Left ventricle myocardium inferior (tissue), 1 donor: ENCODE measurements at regions not wholly inside any gene's neighbourhood (a gene's known extent, or its start where the extent isn't known, plus 50 kb on each side); places are given as distances from the start of the nearest gene placed in this dataset.

Source experiments
- DNase-seq: peaks from one replicate; pipeline ENCODE4 v3.0.0-alpha.2; 2020
- H3K27ac ChIP-seq: fragments of 200-600 bp; replicated peaks from 2 replicates; pipeline ENCODE4 v1.8.0; 2021
- H3K27me3 ChIP-seq: fragments of 200-600 bp; 2 replicates; pipeline ENCODE4 v1.8.0; 2021; ENCODE audit warnings: low read depth
- H3K36me3 ChIP-seq: fragments of 200-600 bp; 2 replicates; pipeline ENCODE4 v1.8.0; 2021
- H3K4me1 ChIP-seq: fragments of 200-600 bp; 2 replicates; pipeline ENCODE4 v1.8.0; 2021
- H3K4me3 ChIP-seq: fragments of 200-600 bp; 2 replicates; pipeline ENCODE4 v1.8.0; 2021; ENCODE audit warnings: mild to moderate bottlenecking, moderate library complexity
- H3K9me3 ChIP-seq: fragments of 200-600 bp; replicated peaks from 2 replicates; pipeline ENCODE4 v1.8.0; 2021
- CTCF ChIP-seq: fragments of 200-600 bp; IDR thresholded peaks from 2 replicates; pipeline ENCODE4 v1.8.0; 2021; ENCODE audit warnings: antibody characterized with exemption, mild to moderate bottlenecking, borderline replicate concordance
- intact Hi-C: fragments of 100-400 bp; cut with micrococcal nuclease; formaldehyde crosslinking; loops from one replicate; pipeline ENCODE4 v1.11.0; 2022
- donor health status: DM: no; HTN: yes; CAD: no; lungs with severe emphysema.

GRCh38 chr3:81308306-81308705 is 453.1 kb downstream of the GBE1 start:
- DNase-seq: no peak
- no peak overlapping the region for H3K27ac ChIP-seq
- H3K4me1 ChIP-seq: no peaks in the 10 kb centered on the region
- H3K27me3 ChIP-seq: no peaks in the 10 kb centered on the region
- H3K36me3 ChIP-seq: no peaks in the 10 kb centered on the region
- TF ChIP-seq CTCF: no peak
- no peak overlapping the region for H3K4me3 ChIP-seq
- intact Hi-C loops: no loop called here
- no peaks in the 10 kb centered on the region for H3K9me3 ChIP-seq

DNA sequence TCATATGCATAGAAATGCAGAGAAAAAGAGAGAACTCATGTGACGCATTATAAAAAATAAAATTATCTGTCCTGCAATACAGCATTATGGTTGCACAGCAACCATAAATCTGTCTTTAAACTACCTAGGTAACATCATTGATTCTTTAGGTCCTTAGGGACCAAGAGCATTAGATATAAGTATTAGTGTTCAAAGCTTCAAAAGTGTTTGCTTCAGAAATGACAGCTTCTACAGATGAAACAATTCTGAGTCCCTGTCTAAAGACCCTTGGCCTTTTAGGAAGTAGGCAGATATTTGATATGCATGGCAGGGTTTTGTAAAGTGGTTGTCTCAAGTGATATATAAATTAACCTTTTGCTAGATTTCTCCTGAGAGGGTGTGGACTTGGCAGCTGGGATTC is 454.2 kb downstream of the GBE1 start:
- H3K9me3 ChIP-seq: no peaks in the 10 kb centered on the region
- H3K27me3 ChIP-seq: no peaks in the 10 kb centered on the region
- H3K27ac ChIP-seq: no peak overlapping the region
- TF ChIP-seq CTCF: no peak
- no peak overlapping the region for H3K4me3 ChIP-seq
- H3K36me3 ChIP-seq: no peaks in the 10 kb centered on the region
- DNase-seq: no peak
- intact Hi-C loops: no loop called here
- H3K4me1 ChIP-seq: no peaks in the 10 kb centered on the region

DNA sequence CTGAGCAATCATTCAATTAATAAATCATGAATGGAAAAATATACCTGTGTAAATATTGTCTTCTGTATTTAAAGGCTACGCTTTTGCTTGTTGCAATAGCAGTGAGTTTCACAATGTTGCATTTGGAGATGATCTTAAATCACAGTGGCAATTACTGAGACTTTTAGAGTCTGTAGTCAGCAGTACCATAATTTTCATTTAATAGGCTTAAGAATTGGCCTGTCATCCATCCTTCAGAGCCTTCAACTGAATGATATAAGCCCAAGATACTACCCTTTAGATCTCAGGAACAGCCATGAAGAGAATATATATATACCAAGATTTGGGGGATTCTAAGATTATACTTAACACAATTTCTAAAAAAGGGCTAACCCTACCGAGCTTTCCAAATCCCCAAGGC is 458.1 kb downstream of the GBE1 start:
- TF ChIP-seq CTCF: no peak
- Histone ChIP-seq H3K4me1 (no peaks in the 10 kb centered on the region), H3K4me3 (no peak overlapping the region), H3K36me3 (no peaks in the 10 kb centered on the region), H3K9me3 (no peaks in the 10 kb centered on the region), H3K27ac (no peak overlapping the region), H3K27me3 (no peaks in the 10 kb centered on the region)
- intact Hi-C loops: no loop called here
- no peak for DNase-seq

DNA sequence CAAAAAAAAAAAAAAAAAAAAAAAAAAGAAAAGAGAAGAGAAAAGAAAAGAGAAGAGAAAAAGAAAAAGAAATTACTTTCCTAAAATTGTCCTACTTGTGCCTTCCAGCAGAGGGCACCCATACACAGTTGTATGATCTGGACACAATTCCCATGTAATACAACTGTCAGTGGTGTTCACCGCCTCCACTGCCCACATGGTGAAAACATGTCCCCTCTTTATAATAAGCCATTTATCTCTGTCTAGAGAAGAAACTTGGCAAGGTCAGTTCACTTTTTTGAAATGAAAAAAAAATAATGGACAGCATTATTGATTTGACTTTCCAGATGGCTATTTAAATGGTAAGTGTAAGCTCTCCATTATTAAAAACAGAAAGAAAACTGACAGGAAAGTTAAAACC is 459.4 kb downstream of the GBE1 start:
- Histone ChIP-seq H3K9me3 (no peaks in the 10 kb centered on the region), H3K4me1 (no peaks in the 10 kb centered on the region), H3K27me3 (no peaks in the 10 kb centered on the region), H3K27ac (no peak overlapping the region), H3K36me3 (no peaks in the 10 kb centered on the region), H3K4me3 (no peak overlapping the region)
- intact Hi-C loops: no loop called here
- no peak for DNase-seq
- peak; percentile 73 for TF ChIP-seq CTCF

DNA sequence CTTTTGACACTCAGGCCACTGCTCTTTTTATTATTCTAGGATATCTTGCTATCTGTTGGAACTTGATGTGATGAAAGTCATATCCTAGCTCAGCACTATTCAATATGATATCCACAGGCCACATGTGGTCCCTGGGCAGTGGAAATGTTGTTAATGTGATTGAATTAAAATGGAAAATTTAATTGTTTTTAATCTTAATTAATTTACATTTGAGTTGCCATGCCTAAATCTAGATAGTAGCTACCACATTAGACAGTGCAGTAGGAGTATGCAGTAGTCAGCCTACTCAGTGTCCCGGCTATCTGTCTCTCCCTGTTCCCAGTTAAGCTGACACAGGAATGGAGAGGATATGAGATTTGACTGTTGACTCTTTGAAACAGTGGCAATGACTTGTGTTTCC is 460.2 kb downstream of the GBE1 start:
- H3K4me3 ChIP-seq: no peak overlapping the region
- intact Hi-C loops: no loop called here
- no peaks in the 10 kb centered on the region for H3K4me1 ChIP-seq
- H3K36me3 ChIP-seq: no peaks in the 10 kb centered on the region
- H3K9me3 ChIP-seq: no peaks in the 10 kb centered on the region
- H3K27me3 ChIP-seq: no peaks in the 10 kb centered on the region
- no peak for DNase-seq
- H3K27ac ChIP-seq: no peak overlapping the region
- no peak for TF ChIP-seq CTCF

- H3K4me3 ChIP-seq: no peak overlapping the region
- H3K9me3 ChIP-seq: no peaks in the 10 kb centered on the region
- no peaks in the 10 kb centered on the region for H3K27me3 ChIP-seq
- no peak for DNase-seq
- H3K4me1 ChIP-seq: no peaks in the 10 kb centered on the region
- intact Hi-C loops: no loop called here
- H3K36me3 ChIP-seq: no peaks in the 10 kb centered on the region
- TF ChIP-seq CTCF: no peak
- H3K27ac ChIP-seq: no peak overlapping the region
Measured at GRCh38 chr3:81300324-81300927, 461.0 kb downstream of the GBE1 start.
